SIG-M5 treated with dmso at 0.1 percent for 504 hours (cell line): ENCODE measurements at regions not wholly inside any gene's neighbourhood (a gene's known extent, or its start where the extent isn't known, plus 50 kb on each side); places are given as distances from the start of the nearest gene placed in this dataset.

Experiments
- DNase-seq: peaks from one replicate; lab custom pipeline; 2025; ENCODE audit not compliant: unreplicated experiment; lab: John Stamatoyannopoulos, UW

DNA sequence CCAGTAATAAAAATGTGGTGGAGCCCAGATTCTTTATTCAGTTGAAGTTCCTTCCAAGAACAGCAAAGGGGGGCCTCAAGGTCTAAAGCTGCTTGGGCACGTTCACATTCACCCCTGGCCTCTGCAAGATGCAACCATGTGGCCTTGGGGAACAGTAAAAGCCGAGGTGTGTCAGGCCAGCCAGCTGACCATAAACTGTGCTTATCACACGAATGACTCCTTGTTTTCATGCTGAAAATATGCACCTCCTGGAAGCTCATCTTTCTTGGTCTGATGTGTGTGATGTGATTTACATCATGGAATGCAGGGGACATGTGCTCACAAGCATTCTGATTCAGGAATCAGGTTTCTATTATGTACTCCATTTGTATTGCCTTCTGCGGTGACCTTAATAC lies 211.6 kb upstream of the MARCKS start:
- DNase-seq: no peak

DNA sequence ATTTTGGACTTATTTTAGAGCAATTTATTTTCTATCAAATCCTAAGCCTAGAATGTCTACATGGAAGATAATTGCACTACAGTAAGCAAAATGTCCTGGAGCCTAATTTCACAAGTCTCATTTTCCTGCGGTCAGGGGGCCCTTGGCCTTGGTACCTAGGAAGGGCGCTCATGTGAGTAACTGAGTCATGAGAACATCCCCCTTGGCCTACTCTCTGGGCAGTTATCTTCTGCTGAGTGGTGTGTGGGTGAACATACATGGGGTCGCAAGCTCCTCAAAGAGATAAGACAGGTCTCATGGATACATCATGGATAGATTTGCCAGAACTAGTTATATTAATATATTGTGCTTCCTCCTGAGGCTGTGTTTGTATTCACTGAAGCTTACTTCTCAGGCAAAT lies 211.2 kb upstream of the MARCKS start:
- DNase-seq: no peak

DNA sequence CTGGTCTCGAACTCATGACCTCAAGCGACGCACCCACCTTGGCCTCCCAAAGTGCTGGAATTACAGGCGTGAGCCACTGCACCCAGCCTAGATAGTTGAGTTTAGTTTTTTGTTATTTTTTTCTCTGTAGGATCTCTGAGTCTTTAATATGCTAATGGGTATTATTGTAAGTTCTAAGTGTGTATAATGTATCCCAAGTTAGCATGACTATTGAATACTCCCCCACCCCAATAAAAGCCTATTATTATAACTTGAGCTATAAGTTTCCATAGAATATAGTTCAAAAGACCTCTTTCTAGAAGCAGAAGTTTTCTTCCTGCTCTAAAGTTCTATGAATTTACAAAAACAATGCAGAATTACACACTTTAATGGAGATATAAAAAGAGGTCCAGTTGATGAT lies 210.4 kb upstream of the MARCKS start:
- no peak for DNase-seq

DNA sequence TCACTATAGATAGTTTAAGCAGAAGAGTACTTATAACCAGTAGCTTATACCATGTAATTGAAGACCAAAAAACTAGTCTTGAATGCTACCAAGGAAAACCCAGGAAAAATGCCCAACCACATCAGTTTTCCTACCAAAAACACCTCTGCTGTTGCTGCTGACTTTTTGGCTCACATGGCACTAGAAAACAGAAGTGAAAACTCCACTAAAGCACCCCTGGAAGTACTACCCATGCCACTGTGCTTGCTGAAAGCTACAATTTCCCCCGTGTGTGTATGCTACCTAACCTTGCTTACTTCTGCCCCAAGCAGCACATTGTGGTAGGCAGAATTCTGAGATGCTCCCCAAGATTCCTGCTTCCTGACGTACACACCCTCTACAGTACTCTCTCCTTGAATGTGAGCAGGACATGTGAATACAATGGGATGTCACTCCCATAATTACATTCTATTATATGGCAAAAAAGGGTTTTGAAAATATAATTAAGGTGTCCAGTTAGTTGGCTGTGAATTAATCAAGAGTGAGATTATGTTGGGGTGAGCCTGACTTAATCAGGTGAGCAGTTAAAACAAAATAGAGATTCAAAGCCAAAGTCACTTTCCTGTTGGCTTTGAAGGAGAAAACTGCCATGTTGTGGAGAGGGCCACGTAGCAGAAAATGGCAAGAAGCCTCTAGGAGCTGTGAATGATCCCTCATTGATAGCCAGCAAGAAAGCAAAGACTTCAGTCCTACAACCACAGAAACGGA lies 209.8 kb upstream of the MARCKS start:
- DNase-seq: peak; percentile 20

DNA sequence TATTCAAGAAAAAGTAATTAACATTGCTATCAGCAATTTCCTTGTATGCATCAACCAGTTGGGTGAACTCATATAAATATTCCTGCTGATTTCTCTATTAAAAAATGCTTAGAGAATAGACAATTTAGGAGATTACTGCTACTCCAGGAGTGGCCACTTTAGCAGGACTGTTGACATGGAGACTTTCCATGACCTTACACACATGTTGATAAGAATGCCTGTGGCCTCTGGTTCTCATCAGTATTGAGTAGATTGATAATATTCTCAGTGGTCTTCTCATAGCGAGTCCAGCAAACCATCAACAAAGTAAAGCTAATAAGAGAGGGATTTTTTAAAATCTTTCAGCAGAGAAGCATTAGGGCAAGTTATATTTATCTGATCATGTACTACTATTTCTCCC lies 208.4 kb upstream of the MARCKS start:
- no peak for DNase-seq

GRCh38 chr6:113649276-113649675 lies 207.9 kb upstream of the MARCKS start:
- DNase-seq: peak; percentile 21

GRCh38 chr6:113649880-113650609 lies 207.1 kb upstream of the MARCKS start:
- DNase-seq: no peak

- DNase-seq: no peak
These were observed 206.6 kb upstream of the MARCKS start for GRCh38 chr6:113650610-113650979.

- DNase-seq: no peak
These were observed 206.0 kb upstream of the MARCKS start for GRCh38 chr6:113651120-113651519.

DNA sequence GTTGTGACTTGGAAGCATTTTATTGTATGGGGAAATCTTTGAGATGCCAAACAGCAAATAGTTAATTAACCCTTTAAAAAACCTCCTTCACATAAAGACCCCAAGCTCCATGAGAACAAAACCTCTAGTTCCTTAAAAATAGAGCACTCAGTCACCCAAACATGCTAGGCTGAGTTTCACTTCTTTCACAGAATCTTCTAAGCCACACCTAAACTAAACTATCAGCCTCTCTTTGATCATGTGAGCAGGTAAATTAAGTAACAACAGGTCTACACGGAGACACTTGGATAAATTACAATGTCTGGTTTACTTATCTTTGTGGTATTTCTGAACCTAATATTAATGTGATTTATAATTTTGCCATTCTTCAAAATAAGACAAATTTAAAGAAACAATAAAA lies 205.2 kb upstream of the MARCKS start:
- no peak for DNase-seq

- no peak for DNase-seq
These were observed 203.9 kb upstream of the MARCKS start for GRCh38 chr6:113653275-113653674.

- DNase-seq: no peak
These were observed 202.7 kb upstream of the MARCKS start for GRCh38 chr6:113654396-113654795.

DNA sequence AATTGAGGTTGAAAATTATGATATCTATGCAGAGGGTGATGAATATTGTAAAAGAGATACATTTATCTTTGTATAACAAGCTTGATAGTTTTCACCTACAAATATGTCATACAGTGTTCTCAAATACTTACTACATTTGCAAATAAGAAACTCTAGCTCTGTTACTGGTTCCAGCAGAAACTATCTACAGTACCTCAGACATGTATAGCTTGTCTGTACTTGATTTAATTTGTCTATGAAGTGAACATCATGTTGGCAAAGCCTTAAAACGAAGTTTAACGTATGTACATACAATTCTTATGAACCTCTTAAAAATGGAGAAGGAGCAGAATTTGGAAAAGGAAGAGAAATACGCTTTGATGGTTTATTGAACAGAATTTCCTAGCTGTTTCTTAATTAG lies 201.4 kb upstream of the MARCKS start:
- DNase-seq: no peak

DNA sequence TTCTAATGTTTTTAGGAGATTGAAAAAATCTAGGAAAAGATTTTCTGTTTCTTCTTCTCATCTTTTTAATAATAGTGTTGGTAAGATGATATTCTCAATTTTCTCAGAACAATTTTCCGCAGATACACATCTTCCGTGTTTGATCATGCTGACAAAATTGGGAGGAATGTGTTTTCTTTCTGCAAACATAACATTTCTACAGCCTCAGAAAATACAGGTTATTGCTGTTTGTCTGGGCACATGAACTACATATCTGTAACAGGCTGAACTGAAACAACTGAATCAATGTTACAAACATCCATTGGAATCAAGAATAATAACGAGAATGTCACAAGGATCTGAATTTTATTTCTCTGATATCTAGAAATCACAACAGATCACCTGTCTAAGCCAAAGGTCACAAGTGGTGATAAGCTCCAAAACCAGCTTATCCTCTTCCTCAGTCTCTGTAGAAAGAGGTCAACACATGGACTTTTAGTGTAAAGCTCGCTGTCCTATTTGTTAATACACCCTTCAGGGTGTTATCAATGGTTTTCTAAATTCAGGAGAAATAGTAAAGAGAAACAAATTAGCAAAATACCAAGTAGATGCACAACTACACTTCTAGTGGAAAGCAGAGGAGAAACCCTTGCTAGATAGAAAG lies 197.3 kb upstream of the MARCKS start:
- no peak for DNase-seq

DNA sequence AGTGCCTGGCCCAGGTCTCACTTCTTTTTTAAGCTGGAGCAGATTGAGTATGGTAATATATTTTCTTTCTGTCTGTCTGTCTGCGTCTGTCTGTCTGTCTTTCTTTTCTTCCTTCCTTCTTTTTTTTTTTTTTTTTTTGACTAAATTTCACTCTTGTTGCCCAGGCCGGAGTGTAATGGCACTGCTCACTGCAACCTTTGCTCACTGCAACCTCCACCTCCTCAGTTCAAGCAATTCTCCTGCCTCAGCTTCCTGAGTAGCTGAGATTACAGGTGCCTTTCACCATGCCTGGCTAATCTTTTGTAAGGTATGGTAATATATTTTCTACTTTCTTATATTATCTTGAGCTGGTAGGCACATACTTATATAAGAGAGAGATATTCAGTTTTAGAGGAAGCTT lies 196.3 kb upstream of the MARCKS start:
- no peak for DNase-seq

- no peak for DNase-seq
These were observed 195.0 kb upstream of the MARCKS start for GRCh38 chr6:113662093-113662665.

DNA sequence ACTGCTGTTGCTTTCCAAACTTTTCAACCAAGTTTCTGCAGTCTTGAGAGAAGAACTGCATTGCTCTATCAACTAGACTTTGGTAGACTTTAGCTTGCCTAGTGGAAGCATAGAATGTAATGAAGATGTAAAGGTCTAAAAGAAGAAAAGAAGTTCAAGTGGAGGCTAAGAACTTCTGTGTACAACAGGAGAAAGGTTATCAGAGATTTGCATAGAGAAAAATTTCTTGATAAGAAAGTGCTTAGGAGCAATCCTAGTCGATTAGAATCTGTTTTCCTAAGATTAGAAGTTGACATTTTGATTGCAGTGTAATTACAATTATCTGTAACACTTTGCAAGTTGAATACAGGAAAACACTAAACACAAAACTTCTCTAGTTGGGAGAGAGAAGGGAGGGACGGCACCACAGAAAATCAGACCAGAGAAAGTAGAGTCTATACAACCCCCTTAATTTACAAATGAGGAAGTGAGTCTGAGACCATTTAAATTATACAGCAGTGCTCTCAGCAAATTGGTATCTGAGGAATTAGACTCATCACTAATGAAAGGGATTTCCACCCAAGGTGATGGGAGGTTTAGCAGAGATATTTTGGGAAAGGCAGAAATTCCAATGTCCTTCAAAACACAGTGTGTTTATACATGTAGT lies 194.3 kb upstream of the MARCKS start:
- DNase-seq: peak; percentile 20

GRCh38 chr6:113664909-113665308 lies 192.2 kb upstream of the MARCKS start:
- DNase-seq: no peak

- DNase-seq: no peak
These were observed 188.3 kb upstream of the MARCKS start for GRCh38 chr6:113668641-113669408.

DNA sequence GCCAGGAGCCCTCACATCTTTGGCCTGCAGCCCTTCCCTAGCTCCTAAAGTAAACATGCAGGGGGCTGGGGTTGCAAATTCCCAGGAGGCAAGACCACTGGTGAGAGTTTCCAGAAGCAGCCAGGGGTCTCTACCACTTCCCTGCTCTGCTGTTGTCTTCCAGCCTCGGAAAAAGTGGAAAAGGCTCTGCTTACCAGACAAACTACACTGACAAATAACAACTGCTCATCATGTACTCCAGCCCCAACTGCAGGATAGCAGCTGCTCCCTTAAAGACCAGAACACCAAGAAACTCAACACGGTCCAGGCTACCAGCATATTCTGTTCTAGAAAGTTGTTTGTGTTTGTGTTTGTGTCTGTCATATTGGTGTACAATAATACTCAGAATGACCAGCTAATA lies 187.5 kb upstream of the MARCKS start:
- no peak for DNase-seq

DNA sequence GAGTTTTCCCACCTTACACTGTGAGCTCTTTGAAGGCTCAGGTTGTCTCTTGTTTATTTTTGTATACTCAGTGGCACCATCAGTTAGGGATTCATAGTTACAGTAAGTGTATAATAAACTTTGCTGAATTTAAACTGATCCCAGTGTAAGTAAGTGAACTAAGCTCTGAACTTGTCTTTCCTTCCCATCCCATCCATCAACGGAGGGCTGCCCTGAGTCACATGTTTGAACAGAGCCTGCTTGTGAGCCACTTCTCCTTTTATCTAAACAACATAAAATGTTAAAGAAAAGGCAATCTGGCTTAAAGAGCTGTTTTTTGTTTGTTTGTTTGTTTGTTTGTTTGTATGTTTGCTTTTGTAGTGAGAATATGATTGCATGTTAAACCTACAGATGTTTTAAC lies 185.7 kb upstream of the MARCKS start:
- DNase-seq: no peak
